GM12872 (cell line): ENCODE measurements at regions not wholly inside any gene's neighbourhood (a gene's known extent, or its start where the extent isn't known, plus 50 kb on each side); places are given as distances from the start of the nearest gene placed in this dataset.

ENCODE experiments used
- TF ChIP-seq, protein P1 (sequence below): IDR thresholded peaks from 3 replicates; pipeline ENCODE4 v1.5.1; 2011; ENCODE audit warnings: low read depth, mild to moderate bottlenecking, low read length, moderate library complexity; ENCODE audit not compliant: insufficient read depth

DNA sequence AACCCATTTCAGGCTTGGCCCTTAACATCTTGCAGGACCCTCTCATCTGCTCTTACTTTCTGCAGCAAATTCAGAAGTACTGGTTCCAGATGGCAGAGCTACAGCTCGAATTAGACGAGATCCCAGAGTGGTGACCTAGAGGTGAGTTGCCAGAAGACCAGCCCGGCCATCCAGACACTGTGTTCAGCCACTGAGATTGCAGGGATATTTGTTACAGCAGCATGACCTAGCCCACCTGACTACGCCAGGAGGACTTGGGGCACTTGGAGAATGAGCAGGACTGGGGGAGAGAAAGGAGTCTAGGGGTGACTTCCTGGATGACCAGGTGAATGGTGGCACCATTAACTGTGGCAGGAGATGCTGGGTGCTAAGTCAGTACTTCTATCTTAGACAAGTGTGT, 67.2 kb upstream of the ID2 start:
- TF ChIP-seq, protein P1, sequence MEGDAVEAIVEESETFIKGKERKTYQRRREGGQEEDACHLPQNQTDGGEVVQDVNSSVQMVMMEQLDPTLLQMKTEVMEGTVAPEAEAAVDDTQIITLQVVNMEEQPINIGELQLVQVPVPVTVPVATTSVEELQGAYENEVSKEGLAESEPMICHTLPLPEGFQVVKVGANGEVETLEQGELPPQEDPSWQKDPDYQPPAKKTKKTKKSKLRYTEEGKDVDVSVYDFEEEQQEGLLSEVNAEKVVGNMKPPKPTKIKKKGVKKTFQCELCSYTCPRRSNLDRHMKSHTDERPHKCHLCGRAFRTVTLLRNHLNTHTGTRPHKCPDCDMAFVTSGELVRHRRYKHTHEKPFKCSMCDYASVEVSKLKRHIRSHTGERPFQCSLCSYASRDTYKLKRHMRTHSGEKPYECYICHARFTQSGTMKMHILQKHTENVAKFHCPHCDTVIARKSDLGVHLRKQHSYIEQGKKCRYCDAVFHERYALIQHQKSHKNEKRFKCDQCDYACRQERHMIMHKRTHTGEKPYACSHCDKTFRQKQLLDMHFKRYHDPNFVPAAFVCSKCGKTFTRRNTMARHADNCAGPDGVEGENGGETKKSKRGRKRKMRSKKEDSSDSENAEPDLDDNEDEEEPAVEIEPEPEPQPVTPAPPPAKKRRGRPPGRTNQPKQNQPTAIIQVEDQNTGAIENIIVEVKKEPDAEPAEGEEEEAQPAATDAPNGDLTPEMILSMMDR, result no peak

DNA sequence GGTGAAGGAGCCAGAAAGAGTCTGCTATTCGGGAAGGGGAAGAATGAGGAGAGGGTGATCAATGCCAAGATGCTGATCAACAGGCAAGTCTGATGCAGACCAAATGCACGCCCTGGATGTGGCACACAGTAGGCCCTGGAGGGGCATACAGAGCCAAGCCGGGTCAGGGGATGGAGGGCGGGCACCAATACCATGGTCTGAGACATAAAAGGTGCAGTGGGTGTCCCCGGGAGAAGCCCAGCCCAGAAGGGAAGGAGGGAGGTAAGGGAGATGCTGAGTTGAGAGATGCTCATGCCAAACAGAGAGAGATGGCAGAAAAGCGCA, 66.6 kb upstream of the ID2 start:
- TF ChIP-seq, protein P1, result no peak

GRCh38 chr2:8615576-8616281, 66.1 kb upstream of the ID2 start:
- TF ChIP-seq, protein P1, result no peak

DNA sequence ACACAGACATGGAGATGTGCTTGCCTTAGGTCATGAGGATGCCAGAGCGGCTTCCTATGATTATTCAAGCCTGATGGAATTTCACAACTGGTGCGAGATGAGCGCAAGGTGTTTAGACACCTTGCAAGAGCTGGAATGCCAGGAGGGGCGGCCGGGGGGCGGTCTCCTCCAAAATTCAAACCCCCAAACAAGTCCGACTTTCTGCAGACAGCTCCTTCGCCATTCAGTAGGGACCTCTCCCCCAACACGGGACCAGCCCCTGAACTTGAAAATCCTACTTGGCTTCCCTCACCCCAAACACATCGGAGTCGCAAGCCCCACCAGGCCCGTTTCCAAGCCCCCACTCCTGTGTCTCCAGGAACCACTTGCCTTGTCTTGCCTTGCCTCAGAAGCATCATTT, 64.8 kb upstream of the ID2 start:
- TF ChIP-seq, protein P1, result no peak

DNA sequence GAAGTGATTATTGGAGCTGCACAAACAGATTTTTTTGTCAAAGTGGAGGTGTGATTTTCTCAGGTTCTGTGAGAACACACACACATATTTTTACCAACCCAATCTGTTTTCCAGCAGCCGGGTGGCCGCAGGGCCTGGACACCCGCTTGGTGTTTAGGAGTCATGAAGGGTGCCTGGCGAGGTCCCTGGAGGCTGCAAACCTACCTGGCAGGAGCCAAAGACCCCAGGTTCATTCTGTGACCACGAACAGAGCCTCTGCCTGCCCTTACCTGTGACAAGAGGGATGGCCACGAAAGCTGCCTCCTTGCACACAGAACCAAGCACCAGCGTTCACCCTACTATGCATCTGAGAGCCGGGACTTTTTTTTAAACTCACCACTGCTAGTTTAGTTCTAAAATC, 64.3 kb upstream of the ID2 start:
- TF ChIP-seq, protein P1, result no peak

GRCh38 chr2:8619071-8619470, 62.8 kb upstream of the ID2 start:
- TF ChIP-seq, protein P1, result no peak

- TF ChIP-seq, protein P1, result no peak
These were observed 61.1 kb upstream of the ID2 start for GRCh38 chr2:8620611-8621382.
